SH-SY5Y (cell line): ENCODE measurements at regions not wholly inside any gene's neighbourhood (a gene's known extent, or its start where the extent isn't known, plus 50 kb on each side); places are given as distances from the start of the nearest gene placed in this dataset.

ENCODE experiments used
- GATA2 ChIP-seq: IDR thresholded peaks from 2 replicates; pipeline ENCODE4 v1.6.1; 2011; ENCODE audit warnings: mild to moderate bottlenecking, low read depth, low read length
- GATA3 ChIP-seq: IDR thresholded peaks from 2 replicates; pipeline ENCODE4 v1.6.1; 2011; ENCODE audit warnings: low read depth, mild to moderate bottlenecking, low read length, moderate library complexity

DNA sequence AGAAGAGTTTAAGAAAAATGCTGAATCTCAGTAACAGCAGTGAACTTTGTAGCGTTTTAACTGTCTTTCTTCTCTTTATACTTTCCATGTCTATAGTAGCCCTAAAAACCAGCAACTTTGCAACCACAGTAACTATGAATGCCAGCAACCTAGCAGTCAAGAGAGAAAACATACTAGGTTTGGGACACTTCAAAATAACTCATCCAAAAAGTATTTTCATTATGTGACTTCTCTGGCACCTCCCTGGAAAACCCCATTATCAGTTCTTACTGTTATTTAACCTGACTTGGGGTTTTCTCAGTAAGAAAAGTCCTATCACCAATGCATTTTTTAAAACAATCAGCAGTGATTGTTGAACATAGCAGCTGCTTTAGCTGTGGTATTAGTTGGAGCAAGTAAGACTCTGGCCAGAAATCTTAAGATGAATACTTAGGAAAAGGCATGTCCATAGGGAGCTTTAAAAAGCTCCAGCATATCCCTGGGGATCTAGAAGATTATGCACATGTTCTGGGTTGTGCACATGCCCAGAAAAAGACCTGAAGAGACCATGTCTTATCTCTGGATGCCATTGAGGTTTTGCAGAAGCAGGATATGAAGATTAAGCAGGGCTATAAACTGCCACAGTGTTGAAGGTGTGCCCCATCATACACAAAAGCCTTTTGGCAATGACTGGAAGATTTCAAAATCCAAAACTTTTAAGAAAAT lies 411.3 kb downstream of the CMPK2 start:
- no peak for TF ChIP-seq GATA3
- TF ChIP-seq GATA2 = no peak

DNA sequence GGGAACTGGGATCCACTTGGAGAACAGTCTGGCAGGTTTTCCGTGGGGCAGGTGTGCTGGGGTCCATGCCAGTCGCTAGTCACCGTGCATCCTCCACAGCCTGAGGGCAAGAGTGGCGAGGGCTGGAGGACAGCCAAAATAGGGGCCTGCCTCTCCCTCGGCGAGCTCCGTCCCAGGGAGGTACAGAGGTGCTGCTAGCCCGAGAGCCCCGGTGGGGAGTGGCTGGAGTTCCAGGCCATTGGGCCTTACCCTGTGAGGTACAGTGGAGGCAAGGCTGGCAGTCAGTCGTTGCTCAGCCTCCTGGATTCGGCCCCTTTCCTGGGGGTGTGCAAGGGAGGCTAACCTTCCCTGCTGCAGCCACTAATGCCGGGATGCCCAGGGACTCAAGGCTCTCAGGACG lies 406.6 kb downstream of the CMPK2 start:
- TF ChIP-seq GATA3 (no peak), GATA2 (no peak)

DNA sequence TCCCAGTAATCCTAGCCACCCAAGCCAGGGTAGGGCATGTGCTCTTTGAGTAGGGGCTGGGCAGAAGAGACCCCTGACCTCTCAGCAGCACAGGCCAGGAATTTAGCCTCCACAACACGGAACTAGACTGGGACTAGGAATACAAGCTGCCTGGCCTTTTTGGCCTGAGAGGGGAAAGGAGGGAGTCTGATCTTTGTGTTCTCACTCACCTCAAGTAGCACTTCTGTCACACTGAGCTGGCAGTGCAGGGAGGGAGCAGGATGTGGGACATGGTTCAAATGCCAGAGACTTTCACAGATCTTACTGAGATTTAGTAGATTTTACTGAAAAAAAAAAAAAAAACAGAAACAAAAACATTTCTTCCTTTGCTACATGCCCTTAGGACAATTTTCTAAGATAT lies 395.2 kb downstream of the CMPK2 start:
- TF ChIP-seq GATA3 (no peak), GATA2 (no peak)

DNA sequence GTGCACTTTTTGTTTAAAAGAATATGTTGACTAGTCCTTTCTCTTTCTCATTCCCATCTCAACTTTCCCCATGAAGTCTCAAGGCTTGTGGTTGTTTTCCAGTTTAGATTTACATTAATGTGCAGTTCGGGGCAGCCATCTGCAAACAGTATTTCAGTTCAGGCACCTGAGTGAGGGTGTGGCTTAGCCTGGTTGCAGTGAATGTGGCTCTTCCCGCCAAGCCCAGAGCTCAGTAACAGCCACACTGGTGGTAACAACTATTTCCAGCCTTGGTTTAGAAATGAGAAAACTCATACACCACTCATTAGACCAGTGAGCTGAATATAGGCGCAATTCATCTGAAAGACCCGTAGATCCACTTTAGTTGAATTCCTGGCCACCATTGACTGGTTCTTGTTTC lies 394.3 kb downstream of the CMPK2 start:
- TF ChIP-seq GATA3 (no peak), GATA2 (no peak)

DNA sequence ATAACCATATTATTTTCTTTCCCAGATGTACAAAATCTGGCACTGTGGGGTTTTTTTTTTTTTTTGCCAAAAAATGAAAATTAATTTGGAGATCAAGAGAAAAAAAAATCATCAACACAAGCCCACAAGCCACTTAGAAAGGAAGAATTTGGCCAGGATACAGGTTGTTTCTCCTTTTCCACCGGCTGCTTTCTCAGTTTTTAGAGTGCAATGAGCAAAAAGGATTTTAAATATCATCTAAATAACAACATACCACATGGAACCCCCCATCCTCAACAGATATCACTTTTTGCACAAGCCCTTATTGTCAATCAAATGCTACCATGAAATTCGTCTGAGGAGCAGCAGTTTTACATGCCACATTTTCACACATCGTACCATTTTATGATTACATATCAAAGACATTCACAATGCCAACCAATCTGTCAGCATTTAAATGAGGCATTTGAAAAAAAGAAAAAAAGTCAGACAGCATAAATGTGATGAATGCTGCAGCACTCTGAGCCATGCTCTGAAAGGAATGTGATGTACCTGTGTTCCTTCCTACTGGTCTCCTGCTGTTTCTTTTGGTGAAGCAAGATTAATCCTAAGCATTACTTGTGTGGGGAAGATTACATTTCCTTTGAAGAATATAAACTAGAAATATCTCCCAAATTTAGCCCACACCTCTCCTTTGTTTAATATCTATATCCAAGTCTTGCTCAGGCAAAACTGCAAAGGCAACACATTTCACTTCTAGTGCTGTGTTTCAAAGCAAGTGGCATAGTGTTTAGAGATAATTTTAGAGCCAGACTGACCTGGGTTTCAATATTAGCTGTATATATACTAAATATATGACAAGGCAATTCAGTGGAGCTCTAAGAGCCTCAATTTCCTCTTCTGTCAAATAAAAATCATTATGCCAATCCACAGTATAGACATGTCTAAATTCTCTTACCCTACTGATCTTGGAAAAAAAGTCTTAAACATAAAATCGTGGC lies 391.3 kb downstream of the CMPK2 start:
- no peak for TF ChIP-seq GATA2
- no peak for TF ChIP-seq GATA3

GRCh38 chr2:6475155-6475940 lies 390.4 kb downstream of the CMPK2 start:
- TF ChIP-seq GATA2 (no peak), GATA3 (no peak)

DNA sequence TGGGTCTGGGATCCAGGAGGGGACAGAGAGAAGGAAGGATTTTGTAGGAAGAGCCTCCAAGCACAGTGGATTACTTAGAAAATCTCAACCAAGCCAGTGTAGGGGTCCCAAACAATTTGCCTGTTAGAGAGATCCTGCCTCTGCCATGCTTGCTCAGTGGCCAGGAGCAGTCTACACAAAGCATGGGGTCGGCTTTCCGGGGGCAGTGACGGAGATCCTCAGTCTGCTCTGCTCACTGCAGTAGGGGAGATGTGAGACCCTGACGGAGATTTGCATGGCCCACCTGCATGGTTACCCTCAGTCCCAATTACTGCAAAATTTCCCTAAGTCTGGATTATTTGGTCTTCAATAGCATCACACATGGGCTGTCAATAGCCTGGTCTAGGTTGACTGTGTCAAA lies 385.2 kb downstream of the CMPK2 start:
- TF ChIP-seq GATA3 = no peak
- no peak for TF ChIP-seq GATA2

DNA sequence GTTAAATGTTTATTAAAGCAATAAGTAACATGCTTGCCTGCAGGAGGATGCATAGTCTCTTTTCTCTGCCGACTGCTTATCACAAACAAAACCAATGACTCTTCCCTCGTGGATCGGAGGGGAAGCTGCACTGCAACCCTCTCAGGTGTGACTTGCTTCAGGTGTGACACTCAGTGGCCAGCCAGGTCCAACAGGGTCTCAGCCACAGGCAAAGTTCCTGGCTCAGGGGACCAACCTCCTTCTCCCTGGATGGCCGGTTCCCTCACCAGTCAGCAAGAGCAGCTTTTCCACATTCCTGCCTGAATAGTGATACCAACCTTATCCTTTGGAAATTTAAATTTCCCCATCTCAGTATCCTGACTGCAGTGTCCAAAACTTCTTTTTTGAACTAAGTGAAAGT lies 383.5 kb downstream of the CMPK2 start:
- no peak for TF ChIP-seq GATA2
- TF ChIP-seq GATA3 = no peak

DNA sequence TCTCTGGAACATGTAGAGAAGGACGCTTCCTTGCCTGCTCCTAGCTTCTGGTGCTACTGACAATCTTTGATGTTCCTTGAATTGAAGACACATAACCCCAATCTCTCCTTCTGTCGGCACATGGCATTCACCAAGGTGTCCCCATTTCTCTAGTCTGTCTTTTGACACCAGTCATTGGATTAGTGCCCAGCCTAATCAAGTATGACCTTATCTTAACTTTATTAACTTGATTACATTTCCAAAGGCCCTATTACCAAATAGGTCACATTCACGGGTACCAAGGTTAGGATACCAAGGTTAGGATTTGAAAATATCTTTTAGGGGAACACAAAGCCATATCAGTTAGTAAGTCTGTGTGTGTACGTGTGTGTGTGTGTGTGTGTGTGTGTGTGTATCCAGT lies 377.9 kb downstream of the CMPK2 start:
- TF ChIP-seq GATA2 (no peak), GATA3 (no peak)

GRCh38 chr2:6492573-6492972 lies 373.1 kb downstream of the CMPK2 start:
- TF ChIP-seq GATA2 (no peak), GATA3 (no peak)

DNA sequence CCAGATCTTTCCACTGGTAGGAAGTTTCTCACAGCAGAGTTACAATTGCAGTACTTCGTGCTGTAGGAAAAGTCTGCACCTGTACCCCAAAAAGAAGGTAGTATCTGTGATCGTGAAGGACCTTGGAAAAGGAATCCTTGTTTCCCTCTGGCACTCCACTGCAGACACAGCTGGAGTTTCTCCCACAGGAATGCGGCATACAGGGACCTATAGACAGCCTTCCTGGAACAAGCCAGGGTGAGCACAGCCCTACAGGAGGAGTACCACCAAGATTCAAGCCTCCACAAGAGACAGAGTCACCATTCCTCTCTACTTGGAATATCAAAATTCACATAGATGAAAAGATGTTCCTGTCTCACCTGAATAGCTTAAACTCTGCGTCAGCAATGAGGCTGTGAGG lies 372.4 kb downstream of the CMPK2 start:
- TF ChIP-seq GATA3 (no peak), GATA2 (no peak)

GRCh38 chr2:6493669-6494068 lies 372.0 kb downstream of the CMPK2 start:
- TF ChIP-seq GATA3 (no peak), GATA2 (no peak)

- TF ChIP-seq GATA2 = no peak
These were observed 370.2 kb downstream of the CMPK2 start for GRCh38 chr2:6495466-6495865.

DNA sequence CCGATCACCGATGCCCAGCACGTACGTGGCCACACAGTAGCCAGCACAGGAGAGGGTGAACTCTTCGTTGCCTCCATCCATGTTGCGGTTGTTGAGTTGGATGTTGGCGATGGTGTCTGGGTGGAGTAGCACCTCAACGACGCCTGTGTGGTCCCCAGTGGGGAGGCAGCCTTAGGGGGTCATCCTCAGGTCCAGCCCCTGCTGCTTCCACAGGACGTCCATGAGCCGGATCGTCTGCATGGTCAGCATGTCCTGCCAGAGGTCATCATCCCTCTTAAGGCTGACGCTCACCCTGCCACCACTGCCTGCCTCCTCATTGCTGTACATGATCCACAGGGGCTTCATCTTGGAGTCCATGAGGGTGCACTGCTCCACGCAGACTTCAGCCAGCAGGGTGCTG lies 369.3 kb downstream of the CMPK2 start:
- TF ChIP-seq GATA2 (no peak), GATA3 (no peak)

GRCh38 chr2:6497048-6497447 lies 368.7 kb downstream of the CMPK2 start:
- TF ChIP-seq GATA3 (no peak), GATA2 (no peak)
